ENCODE measurements at regions not wholly inside any gene's neighbourhood (a gene's known extent, or its start where the extent isn't known, plus 50 kb on each side); places are given as distances from the start of the nearest gene placed in this dataset.

- TF ChIP-seq PBX3 (IDR thresholded peaks at IDR 0.05): no peak
- no peak for TF ChIP-seq FOSL2 (IDR thresholded peaks at IDR 0.05; ENCODE audit: borderline replicate concordance, low read depth)
These were observed 257.8 kb upstream of the TUSC1 start (continued) for GRCh38 chr9:25936031-25936430.

- no peak overlapping the region for H2AFZ ChIP-seq (ENCODE audit: low read depth)
- H3K9me2 ChIP-seq: no peaks in the 10 kb centered on the region
- no peaks in the 10 kb centered on the region for H3K36me3 ChIP-seq (replicated peaks in 1 of 2; ENCODE audit: control insufficient read depth in 1 of 2, insufficient read depth in 2 of 2, low read length in 1 of 2)
- no peaks in the 10 kb centered on the region for H4K20me1 ChIP-seq (ENCODE audit: insufficient read depth)
- no peaks in the 10 kb centered on the region; a peak in 1 of 4 replicates for H3K4me1 ChIP-seq (ENCODE audit: control insufficient read depth in 1 of 2, insufficient read depth in 2 of 2, low read depth in 1 of 2, low read length in 1 of 2)
- no peak overlapping the region for H3K9ac ChIP-seq
- ChIA-PET POLR2A (no interaction called here), CTCF (interaction anchor here (0.6 kb wide), 1 partner anchor 671 kb away, joined by 3 read pairs; no protein-coding TSS in a partner anchor)
- H3K4me3 ChIP-seq (ENCODE audit: low read depth in 2 of 2, low read length in 1 of 2): no peak overlapping the region
- no peaks in the 10 kb centered on the region for H3K9me3 ChIP-seq
- no peaks in the 10 kb centered on the region for H3K27me3 ChIP-seq (ENCODE audit: insufficient read depth)
- H3K79me2 ChIP-seq (ENCODE audit: insufficient read depth): no peaks in the 10 kb centered on the region
- H3K27ac ChIP-seq (ENCODE audit: low read depth in 2 of 2, low read length in 1 of 2): no peak overlapping the region
- no peak for TF ChIP-seq REST (IDR thresholded peaks at IDR 0.05; ENCODE audit: low read depth, low read length)
- TF ChIP-seq MEF2A (IDR thresholded peaks at IDR 0.05; ENCODE audit: borderline replicate concordance, low read depth): no peak
- TF ChIP-seq IRF3 (IDR thresholded peaks at IDR 0.05; ENCODE audit: low read depth, low read length): no peak
- no peak for TF ChIP-seq MXI1 (IDR thresholded peaks at IDR 0.05; ENCODE audit: low read depth, low read length)
- TF ChIP-seq NRF1 (IDR thresholded peaks at IDR 0.05; ENCODE audit: low read depth, low read length): no peak
- TF ChIP-seq RXRA (IDR thresholded peaks at IDR 0.05; ENCODE audit: borderline replicate concordance, low read depth): no peak
- no peak for DNase-seq
- H3K4me2 ChIP-seq: no peak overlapping the region
- H3F3A ChIP-seq (replicated peaks; ENCODE audit: insufficient read depth): no peaks in the 10 kb centered on the region
- 27% methylated on average over 2 of the region's 2 CpGs for whole genome bisulfite sequencing (ENCODE audit: low lambda C conversion rate)
These were observed 256.9 kb upstream of the TUSC1 start for GRCh38 chr9:25935188-25935587.

- DNase-seq: no peak
- H2AFZ ChIP-seq (ENCODE audit: low read depth): peak overlapping the region; percentile 32; the same call in 1 of the 2 replicates
- POLR2A ChIA-PET: no interaction called here
- TF ChIP-seq NFIC (IDR thresholded peaks at IDR 0.05; ENCODE audit: borderline replicate concordance) (no peak), USF1 (IDR thresholded peaks at IDR 0.05; ENCODE audit: borderline replicate concordance, low read depth) (no peak), JUND (IDR thresholded peaks at IDR 0.05) (no peak), MXI1 (IDR thresholded peaks at IDR 0.05; ENCODE audit: low read depth, low read length) (no peak), PBX3 (IDR thresholded peaks at IDR 0.05) (no peak)
- peak overlapping the region in 1 of 2 experiments; percentile 70; a peak in 2 of 4 replicates for H3K27ac ChIP-seq (ENCODE audit: low read depth in 2 of 2, low read length in 1 of 2)
- H3K9me2 ChIP-seq: 0 out of 2 replicates have a peak, but pooled peaks cover 4% of the 10 kb centered on the region
- 57% methylated on average over 2 of the region's 2 CpGs for WGBS (ENCODE audit: low lambda C conversion rate)
- no peaks in the 10 kb centered on the region for H4K20me1 ChIP-seq (ENCODE audit: insufficient read depth)
- peak overlapping the region; percentile 31; the same call in 1 of the 2 replicates for H3K9ac ChIP-seq
- H3K4me2 ChIP-seq: no peak overlapping the region
- no peak overlapping the region for H3K4me3 ChIP-seq (ENCODE audit: low read depth in 2 of 2, low read length in 1 of 2)
- H3K4me1 ChIP-seq (ENCODE audit: control insufficient read depth in 1 of 2, insufficient read depth in 2 of 2, low read depth in 1 of 2, low read length in 1 of 2): peaks cover 0 to 12% of the 10 kb centered on the region in 2 experiments; a peak in 3 of 4 replicates
- no peaks in the 10 kb centered on the region for H3K27me3 ChIP-seq (ENCODE audit: insufficient read depth)
- H3K79me2 ChIP-seq (ENCODE audit: insufficient read depth): no peaks in the 10 kb centered on the region
- CTCF ChIA-PET: interaction anchor here (0.6 kb wide), 1 partner anchor 938 kb away, joined by 3 read pairs; no protein-coding TSS in a partner anchor
- no peaks in the 10 kb centered on the region; the same call in 1 of the 2 replicates for H3K9me3 ChIP-seq
- H3F3A ChIP-seq (replicated peaks; ENCODE audit: insufficient read depth): peaks cover 17% of the 10 kb centered on the region
- H3K36me3 ChIP-seq (replicated peaks in 1 of 2; ENCODE audit: control insufficient read depth in 1 of 2, insufficient read depth in 2 of 2, low read length in 1 of 2): no peaks in the 10 kb centered on the region
These were observed 240.5 kb upstream of the TUSC1 start for GRCh38 chr9:25918761-25919160.

Data from SK-N-SH (cell line).